A673 (cell line): ENCODE measurements at regions not wholly inside any gene's neighbourhood (a gene's known extent, or its start where the extent isn't known, plus 50 kb on each side); places are given as distances from the start of the nearest gene placed in this dataset.

Experiments
- BruUV-seq: library from RNA; stranded (reverse); fragments of 400-500 nt; replicated peaks from 2 replicates; lab custom pipeline; 2021; lab: Mats Ljungman, UMichigan
- CTCF ChIA-PET: fragments of 300-600 bp; sonication (Branson Sonifier 250); formaldehyde crosslinking; loops from one replicate; lab custom pipeline; 2022; ENCODE audit warnings: antibody characterized with exemption; lab: Charles Lee
- POLR2A ChIA-PET: fragments of 300-600 bp; sonication (Branson Sonifier 250); formaldehyde crosslinking; loops from one replicate; lab custom pipeline; 2022; ENCODE audit warnings: antibody characterized with exemption; ENCODE audit not compliant: low non-redundant PET; lab: Charles Lee
- DNase-seq: peaks from one replicate; pipeline ENCODE4 v3.0.0-alpha.2; 2015; ENCODE audit warnings: low spot score
- H3K27ac ChIP-seq: fragments of 200-600 bp; sonication (generic); 2 replicates; pipeline ENCODE4 v1.5.1; 2016; ENCODE audit warnings: mixed run types, low read depth, mild to moderate bottlenecking, mixed read lengths, antibody characterized with exemption, low read length; ENCODE audit not compliant: poor library complexity, severe bottlenecking
- H3K27me3 ChIP-seq: fragments of 200-600 bp; sonication (generic); replicated peaks from 2 replicates; pipeline ENCODE4 v1.6.1; 2017; ENCODE audit warnings: mixed run types, low read depth, mild to moderate bottlenecking, mixed read lengths, antibody characterized with exemption, low read length; ENCODE audit not compliant: insufficient read depth, poor library complexity
- H3K36me3 ChIP-seq: fragments of 200-600 bp; sonication (generic); 2 replicates; pipeline ENCODE4 v1.6.1; 2016; ENCODE audit warnings: mixed run types, mild to moderate bottlenecking, mixed read lengths, antibody characterized with exemption, low read length; ENCODE audit not compliant: insufficient read depth, poor library complexity, severe bottlenecking
- H3K4me1 ChIP-seq: fragments of 200-600 bp; sonication (generic); 2 replicates; pipeline ENCODE4 v1.6.1; 2017; ENCODE audit warnings: mixed run types, mild to moderate bottlenecking, mixed read lengths, antibody characterized with exemption, low read length; ENCODE audit not compliant: insufficient read depth, poor library complexity, severe bottlenecking
- H3K4me3 ChIP-seq: fragments of 200-600 bp; sonication (generic); 2 replicates; pipeline ENCODE4 v1.5.1; 2016; ENCODE audit warnings: low read depth, mixed run types, mild to moderate bottlenecking, mixed read lengths, low read length; ENCODE audit not compliant: poor library complexity, severe bottlenecking
- H3K9me3 ChIP-seq: fragments of 200-600 bp; sonication (generic); 2 replicates; pipeline ENCODE4 v1.6.1; 2016; ENCODE audit warnings: mixed run types, low read depth, mild to moderate bottlenecking, mixed read lengths, antibody characterized with exemption, low read length; ENCODE audit not compliant: poor library complexity, severe bottlenecking
- CTCF ChIP-seq: fragments of 300-800, 200-600 bp; sonication (generic); conservative IDR thresholded peaks from 2 replicates; pipeline ENCODE4 v1.5.1; 2017; ENCODE audit warnings: low read depth, mild to moderate bottlenecking, antibody characterized with exemption, low read length, moderate library complexity, mixed read lengths
- EZH2 ChIP-seq: fragments of 200-600 bp; sonication (generic); IDR thresholded peaks from 2 replicates; pipeline ENCODE4 v1.6.1; 2017; ENCODE audit warnings: borderline replicate concordance, low read depth, mild to moderate bottlenecking, mixed read lengths, antibody characterized with exemption, low read length; ENCODE audit not compliant: poor library complexity, severe bottlenecking
- intact Hi-C: fragments of 100-400 bp; cut with micrococcal nuclease; formaldehyde crosslinking; loops from one replicate; pipeline ENCODE4 v1.10.0; 2022; ENCODE audit not compliant: unreplicated experiment

- Histone ChIP-seq H3K36me3 (no peaks in the 10 kb centered on the region), H3K9me3 (no peaks in the 10 kb centered on the region), H3K4me1 (no peaks in the 10 kb centered on the region), H3K27ac (no peak overlapping the region), H3K4me3 (no peak overlapping the region), H3K27me3 (no peaks in the 10 kb centered on the region)
- DNase-seq, result no peak
- ChIA-PET CTCF (no interaction called here), POLR2A (no interaction called here)
- no TSS peak for BruUV-seq
- intact Hi-C loops, result no loop called here
- TF ChIP-seq EZH2 (no peak), CTCF (no peak)
Observed at GRCh38 chr14:58765843-58766242, 128.1 kb downstream of the DACT1 start.

- H3K27me3 ChIP-seq, result no peaks in the 10 kb centered on the region
- POLR2A ChIA-PET, result no interaction called here
- H3K9me3 ChIP-seq, result no peaks in the 10 kb centered on the region
- H3K36me3 ChIP-seq, result no peaks in the 10 kb centered on the region
- no TSS peak for BruUV-seq
- no peak overlapping the region for H3K4me3 ChIP-seq
- no peaks in the 10 kb centered on the region for H3K4me1 ChIP-seq
- intact Hi-C loops, result no loop called here
- no peak for DNase-seq
- H3K27ac ChIP-seq, result no peak overlapping the region
- TF ChIP-seq CTCF (no peak), EZH2 (no peak)
- CTCF ChIA-PET, result no interaction called here
Observed at GRCh38 chr14:58769011-58769643, 131.4 kb downstream of the DACT1 start.

GRCh38 chr14:58769771-58770170, 132.0 kb downstream of the DACT1 start:
- Histone ChIP-seq H3K4me3 (no peak overlapping the region), H3K9me3 (no peaks in the 10 kb centered on the region), H3K36me3 (no peaks in the 10 kb centered on the region), H3K27ac (no peak overlapping the region), H3K27me3 (no peaks in the 10 kb centered on the region), H3K4me1 (no peaks in the 10 kb centered on the region)
- ChIA-PET POLR2A (no interaction called here), CTCF (no interaction called here)
- no peak for DNase-seq
- no TSS peak for BruUV-seq
- intact Hi-C loops, result no loop called here
- TF ChIP-seq CTCF (no peak), EZH2 (no peak)
